H1 (cell line): ENCODE measurements at regions not wholly inside any gene's neighbourhood (a gene's known extent, or its start where the extent isn't known, plus 50 kb on each side); places are given as distances from the start of the nearest gene placed in this dataset.

ENCODE experiments used
- CTCF ChIA-PET: fragments of 300-600 bp; sonication (Branson Sonifier 250); formaldehyde crosslinking; loops from one replicate; lab custom pipeline; 2021; ENCODE audit not compliant: partially characterized antibody; lab: Charles Lee
- POLR2A ChIA-PET: fragments of 300-600 bp; sonication (Branson Sonifier 250); formaldehyde crosslinking; loops from one replicate; lab custom pipeline; 2021; ENCODE audit warnings: inconsistent platforms; ENCODE audit not compliant: partially characterized antibody; lab: Charles Lee
- DNase-seq, 2 experiments: peaks; one replicate each; pipeline versions ENCODE4 v3.0.0 to v3.0.0-alpha.2; 2010 to 2022; ENCODE audit warnings: low spot score in 2 of 2, low read depth in 1 of 2, mixed read lengths in 1 of 2
- FAIRE-seq: peaks from 2 replicates; lab custom pipeline; 2011; peaks lifted over from hg19 to GRCh38; lab: Jason Lieb, UNC
- H2AFZ ChIP-seq: 2 replicates; pipeline ENCODE4 v1.8.1; 2012; ENCODE audit warnings: low read length, inconsistent platforms
- H2AK5ac ChIP-seq: 2 replicates; pipeline ENCODE4 v1.6.1; 2013; ENCODE audit warnings: low read depth, low read length
- H2BK120ac ChIP-seq: replicated peaks from 2 replicates; pipeline ENCODE3; 2013; ENCODE audit warnings: low read depth, low read length, inconsistent platforms
- H2BK12ac ChIP-seq: 2 replicates; pipeline ENCODE4 v1.6.1; 2013; ENCODE audit warnings: low read depth, low read length
- H2BK15ac ChIP-seq: 2 replicates; pipeline ENCODE4 v1.6.1; 2013; ENCODE audit warnings: low read length
- H2BK20ac ChIP-seq: 2 replicates; pipeline ENCODE4 v1.6.1; 2013; ENCODE audit warnings: low read length
- H2BK5ac ChIP-seq: 2 replicates; pipeline ENCODE4 v1.6.1; 2013; ENCODE audit warnings: low read depth, low read length
- H3K14ac ChIP-seq: 2 replicates; pipeline ENCODE4 v1.6.1; 2013; ENCODE audit warnings: inconsistent platforms; ENCODE audit not compliant: insufficient read length
- H3K18ac ChIP-seq: 2 replicates; pipeline ENCODE4 v1.6.1; 2013; ENCODE audit warnings: low read length; ENCODE audit errors: extremely low read depth
- H3K23ac ChIP-seq: 2 replicates; pipeline ENCODE4 v1.6.1; 2013; ENCODE audit warnings: inconsistent platforms; ENCODE audit not compliant: insufficient read length
- H3K23me2 ChIP-seq: 2 replicates; pipeline ENCODE4 v1.6.1; 2013; ENCODE audit warnings: low read depth, low read length
- H3K27ac ChIP-seq: 2 replicates; pipeline ENCODE4 v1.6.1; 2011; ENCODE audit warnings: low read depth, low read length, inconsistent platforms
- H3K27me3 ChIP-seq, 4 experiments: replicated peaks in 1 of 4; 1 replicate in 1 of 4; 2 replicates in 3 of 4; pipeline versions ENCODE4 v1.6.1 to v1.8.1; 2011 to 2013; ENCODE audit warnings: low read length in 3 of 4, mild to moderate bottlenecking in 3 of 4, inconsistent platforms in 2 of 4, mixed read lengths in 2 of 4, moderate library complexity in 1 of 4; ENCODE audit not compliant: control insufficient read depth in 3 of 4, insufficient read depth in 3 of 4; ENCODE audit errors: extremely low read depth in 1 of 4
- H3K36me3 ChIP-seq, 4 experiments: 2 replicates each; pipeline versions ENCODE4 v1.6.1 to v1.8.1; 2011 to 2013; ENCODE audit warnings: mild to moderate bottlenecking in 4 of 4, low read length in 3 of 4, moderate library complexity in 2 of 4, control low read depth in 1 of 4, inconsistent platforms in 1 of 4; ENCODE audit not compliant: insufficient read depth in 4 of 4, control insufficient read depth in 2 of 4
- H3K4ac ChIP-seq: replicated peaks from 2 replicates; pipeline ENCODE3; 2013; ENCODE audit warnings: low read length, low read depth, mixed read lengths, inconsistent platforms; ENCODE audit not compliant: insufficient read length
- H3K4me1 ChIP-seq, 4 experiments: replicated peaks in 1 of 4; 1 replicate in 1 of 4; 2 replicates in 3 of 4; pipeline versions ENCODE4 v1.6.1 to v1.8.1; 2011 to 2013; ENCODE audit warnings: low read length in 3 of 4, inconsistent platforms in 2 of 4, mixed read lengths in 1 of 4; ENCODE audit not compliant: insufficient read depth in 4 of 4, control insufficient read depth in 3 of 4
- H3K4me2 ChIP-seq, 2 experiments: 2 replicates each; pipeline versions ENCODE4 v1.6.1 to v1.8.1; 2011 to 2013; ENCODE audit warnings: low read depth in 2 of 2, low read length in 2 of 2, control low read depth in 1 of 2, inconsistent platforms in 1 of 2, mild to moderate bottlenecking in 1 of 2; ENCODE audit not compliant: insufficient read depth in 1 of 2
- H3K4me3 ChIP-seq, 4 experiments: fragments of 200-600, 300-600 bp in 1 of 4; sonication (generic), shearing (Covaris generic), sonication (Bioruptor Twin) in 1 of 4; 2 replicates each; pipeline versions ENCODE4 v1.5.1 to v1.8.1; 2011 to 2016; ENCODE audit warnings: low read length in 4 of 4, low read depth in 3 of 4, control low read depth in 2 of 4, inconsistent platforms in 2 of 4, mild to moderate bottlenecking in 2 of 4, mixed read lengths in 1 of 4, moderate library complexity in 1 of 4; ENCODE audit not compliant: insufficient read depth in 2 of 4; ENCODE audit errors: extremely low read depth in 1 of 4
- H3K56ac ChIP-seq: replicated peaks from 2 replicates; pipeline ENCODE3; 2013; ENCODE audit warnings: low read depth, mild to moderate bottlenecking, mixed read lengths, low read length, inconsistent platforms; ENCODE audit not compliant: insufficient read length
- H3K79me1 ChIP-seq: 2 replicates; pipeline ENCODE4 v1.6.1; 2013; ENCODE audit warnings: low read depth, low read length, control low read depth
- H3K79me2 ChIP-seq, 2 experiments: 2 replicates each; pipeline versions ENCODE4 v1.6.1 to v1.8.1; 2012 to 2013; ENCODE audit warnings: low read length in 2 of 2, mild to moderate bottlenecking in 2 of 2, inconsistent platforms in 1 of 2; ENCODE audit not compliant: insufficient read depth in 2 of 2, control insufficient read depth in 1 of 2
- H3K9ac ChIP-seq, 4 experiments: replicated peaks in 1 of 4; 1 replicate in 1 of 4; 2 replicates in 3 of 4; pipeline versions ENCODE4 v1.6.1 to v1.8.1; 2011 to 2013; ENCODE audit warnings: low read depth in 3 of 4, low read length in 3 of 4, control low read depth in 2 of 4, mild to moderate bottlenecking in 2 of 4, moderate library complexity in 2 of 4, inconsistent platforms in 1 of 4; ENCODE audit errors: extremely low read depth in 1 of 4
- H3K9me3 ChIP-seq, 2 experiments: 2 replicates each; pipeline versions ENCODE4 v1.6.1 to v1.8.1; 2012 to 2013; ENCODE audit warnings: mild to moderate bottlenecking in 2 of 2, moderate library complexity in 2 of 2, control low read depth in 1 of 2, inconsistent platforms in 1 of 2, low read depth in 1 of 2, low read length in 1 of 2, mixed read lengths in 1 of 2; ENCODE audit not compliant: insufficient read depth in 2 of 2
- H4K20me1 ChIP-seq, 2 experiments: replicated peaks in 1 of 2; 2 replicates each; pipeline versions ENCODE3 to v1.8.1; 2011 to 2013; ENCODE audit warnings: inconsistent platforms in 2 of 2, low read length in 2 of 2, mild to moderate bottlenecking in 1 of 2; ENCODE audit not compliant: insufficient read depth in 2 of 2, control insufficient read depth in 1 of 2
- H4K5ac ChIP-seq: 2 replicates; pipeline ENCODE4 v1.6.1; 2013; ENCODE audit warnings: low read length, low read depth, mixed read lengths, inconsistent platforms; ENCODE audit not compliant: insufficient read length
- H4K8ac ChIP-seq: 2 replicates; pipeline ENCODE4 v1.8.0; 2013; ENCODE audit warnings: mild to moderate bottlenecking, moderate library complexity, low read length, inconsistent platforms; ENCODE audit not compliant: insufficient read depth; ENCODE audit errors: extremely low read depth
- H4K91ac ChIP-seq: replicated peaks from 2 replicates; pipeline ENCODE3; 2013; ENCODE audit warnings: low read length, mixed read lengths, inconsistent platforms; ENCODE audit not compliant: insufficient read length
- CHD2 ChIP-seq: IDR thresholded peaks from 2 replicates; pipeline ENCODE4 v1.6.1; 2012; ENCODE audit warnings: low read length, improper control_type of control experiment
- GABPA ChIP-seq: IDR thresholded peaks from 2 replicates; pipeline ENCODE4 v1.6.1; 2011; ENCODE audit warnings: mild to moderate bottlenecking, low read length, moderate library complexity, borderline replicate concordance; ENCODE audit not compliant: insufficient read depth
- HDAC2 ChIP-seq, 2 experiments: fragments of 300-600 bp in 1 of 2; sonication (generic) in 1 of 2; IDR thresholded peaks; 2 replicates each; pipeline ENCODE4 v1.6.1; 2011 to 2012; ENCODE audit warnings: low read depth in 2 of 2, low read length in 2 of 2, mild to moderate bottlenecking in 2 of 2, moderate library complexity in 2 of 2, borderline replicate concordance in 1 of 2, inconsistent platforms in 1 of 2
- NRF1 ChIP-seq: IDR thresholded peaks from 2 replicates; pipeline ENCODE4 v1.6.1; 2011; ENCODE audit warnings: mild to moderate bottlenecking, low read depth, low read length, improper control_type of control experiment
- POLR2A ChIP-seq, 2 experiments: IDR thresholded peaks; 1 replicate in 1 of 2; 2 replicates in 1 of 2; pipeline ENCODE4 v1.6.1; 2011; ENCODE audit warnings: low read depth in 2 of 2, low read length in 2 of 2, mild to moderate bottlenecking in 2 of 2; ENCODE audit errors: control extremely low read depth in 1 of 2
- POLR2AphosphoS5 ChIP-seq: IDR thresholded peaks from 2 replicates; pipeline ENCODE4 v1.6.1; 2011; ENCODE audit warnings: low read depth, low read length
- RBBP5 ChIP-seq: IDR thresholded peaks from 2 replicates; pipeline ENCODE4 v1.7.1; 2012; ENCODE audit warnings: low read depth, mild to moderate bottlenecking, inconsistent platforms, low read length, moderate library complexity, borderline replicate concordance
- SIN3A ChIP-seq, 2 experiments: IDR thresholded peaks in 1 of 2; conservative IDR thresholded peaks in 1 of 2; 2 replicates each; pipeline ENCODE4 v1.6.1; 2011 to 2012; ENCODE audit warnings: low read length in 2 of 2, improper control_type of control experiment in 1 of 2, low read depth in 1 of 2, mild to moderate bottlenecking in 1 of 2
- SUZ12 ChIP-seq: fragments of 200-600 bp; sonication (generic); IDR thresholded peaks from 2 replicates; pipeline ENCODE4 v1.6.1; 2012; ENCODE audit warnings: mild to moderate bottlenecking, inconsistent platforms, low read length, moderate library complexity, mixed read lengths
- TBP ChIP-seq: IDR thresholded peaks from 2 replicates; pipeline ENCODE4 v1.6.1; 2011; ENCODE audit warnings: low read depth, low read length, improper control_type of control experiment
- YY1 ChIP-seq: IDR thresholded peaks from 2 replicates; pipeline ENCODE4 v1.6.1; 2011; ENCODE audit warnings: low read depth, mild to moderate bottlenecking, low read length
- ZNF274 ChIP-seq: IDR thresholded peaks from 2 replicates; pipeline ENCODE4 v1.7.0; 2012; ENCODE audit warnings: low read length, borderline replicate concordance; ENCODE audit errors: extremely low read depth
- WGBS, 2 experiments: shearing (Covaris generic) in 1 of 2; methylation state at CpG; one replicate each; pipeline versions ENCODE4 v1.1.6 to v1.1.7; 2013 to 2015; ENCODE audit warnings: low lambda C conversion rate in 2 of 2, mixed read lengths in 2 of 2, inconsistent platforms in 1 of 2, low coverage in 1 of 2, missing lambda C conversion rate in 1 of 2; ENCODE audit not compliant: insufficient replicate concordance in 2 of 2, insufficient coverage in 1 of 2, insufficient read length in 1 of 2; ENCODE audit errors: extremely low coverage in 1 of 2, missing lambda C conversion rate in 1 of 2; 5-methylcytosine and 5-hydroxymethylcytosine counted together
- TF ChIP-seq, protein P1 (sequence below): IDR thresholded peaks from 2 replicates; pipeline ENCODE4 v1.6.1; 2012; ENCODE audit warnings: inconsistent platforms
- TF ChIP-seq, protein P2 (sequence below): IDR thresholded peaks from 2 replicates; pipeline ENCODE4 v1.6.1; 2011; ENCODE audit warnings: low read depth, mild to moderate bottlenecking, low read length; ENCODE audit not compliant: insufficient read depth

DNA sequence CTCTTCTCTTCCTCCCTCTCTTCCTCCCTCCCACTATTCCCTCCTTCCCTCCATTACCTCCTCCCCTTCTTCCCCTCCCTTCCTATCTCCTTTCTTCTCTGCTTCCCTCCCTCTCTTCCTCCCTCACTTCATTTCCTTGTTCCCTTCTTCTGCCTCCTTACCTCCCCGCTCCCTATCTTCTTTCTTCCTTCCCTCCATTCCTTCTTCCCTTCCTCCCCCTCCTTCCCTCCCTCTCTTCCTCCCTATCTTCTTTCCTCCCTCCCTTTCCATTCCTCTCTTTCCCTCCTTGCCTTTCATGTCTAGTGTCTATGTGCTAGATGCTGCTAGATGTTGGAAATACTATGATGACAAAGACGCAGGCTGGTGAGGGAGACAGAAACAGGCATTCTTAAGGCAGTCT, 246.0 kb downstream of the TDRD15 start:
- Histone ChIP-seq H3K4me3 (no peak overlapping the region), H3K18ac (no peak overlapping the region), H3K23me2 (no peaks in the 10 kb centered on the region; the same call in 1 of the 2 replicates), H3K36me3 (no peaks in the 10 kb centered on the region), H2BK5ac (no peak overlapping the region), H2AFZ (no peak overlapping the region), H3K23ac (no peak overlapping the region), H2AK5ac (no peak overlapping the region), H3K4me2 (no peak overlapping the region), H3K27ac (no peak overlapping the region), H3K9me3 (no peaks in the 10 kb centered on the region), H3K4me1 (no peaks in the 10 kb centered on the region), H3K9ac (no peak overlapping the region), H4K91ac (no peak overlapping the region), H2BK20ac (no peak overlapping the region), H2BK120ac (no peak overlapping the region), H3K79me2 (no peaks in the 10 kb centered on the region), H3K4ac (no peak overlapping the region), H3K56ac (no peak overlapping the region), H4K5ac (no peak overlapping the region), H4K8ac (no peak overlapping the region), H2BK15ac (no peak overlapping the region), H3K27me3 (no peaks in the 10 kb centered on the region), H3K79me1 (no peaks in the 10 kb centered on the region), H4K20me1 (no peaks in the 10 kb centered on the region), H2BK12ac (no peak overlapping the region), H3K14ac (no peak overlapping the region)
- no peak for FAIRE-seq
- WGBS, 2 experiments: 100% methylated on average over 1 to 2 of the region's 2 CpGs
- DNase-seq: no peak
- POLR2A ChIA-PET: no interaction called here
- CTCF ChIA-PET: no interaction called here
- no peak for TF ChIP-seq TBP
- TF ChIP-seq HDAC2 (IDR thresholded peaks at IDR 0.05; ENCODE audit: borderline replicate concordance in 1 of 2, low read depth in 2 of 2, low read length in 2 of 2): no peak
- no peak for TF ChIP-seq CHD2
- no peak for TF ChIP-seq POLR2A (IDR thresholded peaks at IDR 0.05; ENCODE audit: control extremely low read depth in 1 of 2, low read depth in 2 of 2, low read length in 2 of 2)
- TF ChIP-seq, protein P1, sequence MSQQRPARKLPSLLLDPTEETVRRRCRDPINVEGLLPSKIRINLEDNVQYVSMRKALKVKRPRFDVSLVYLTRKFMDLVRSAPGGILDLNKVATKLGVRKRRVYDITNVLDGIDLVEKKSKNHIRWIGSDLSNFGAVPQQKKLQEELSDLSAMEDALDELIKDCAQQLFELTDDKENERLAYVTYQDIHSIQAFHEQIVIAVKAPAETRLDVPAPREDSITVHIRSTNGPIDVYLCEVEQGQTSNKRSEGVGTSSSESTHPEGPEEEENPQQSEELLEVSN: no peak
- no peak for TF ChIP-seq POLR2AphosphoS5
- TF ChIP-seq, protein P2, sequence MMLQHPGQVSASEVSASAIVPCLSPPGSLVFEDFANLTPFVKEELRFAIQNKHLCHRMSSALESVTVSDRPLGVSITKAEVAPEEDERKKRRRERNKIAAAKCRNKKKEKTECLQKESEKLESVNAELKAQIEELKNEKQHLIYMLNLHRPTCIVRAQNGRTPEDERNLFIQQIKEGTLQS: no peak
- TF ChIP-seq ZNF274: no peak
- TF ChIP-seq GABPA: no peak
- no peak for TF ChIP-seq YY1
- TF ChIP-seq SIN3A (conservative IDR thresholded peaks at IDR 0.05 in 1 of 2, IDR thresholded peaks at IDR 0.05 in 1 of 2; ENCODE audit: low read depth in 1 of 2, low read length in 2 of 2): no peak
- no peak for TF ChIP-seq RBBP5
- TF ChIP-seq NRF1: no peak
- TF ChIP-seq SUZ12: no peak
